Stimulated activated CD8-positive, alpha-beta memory T cell treated with anti-CD3 and anti-CD28 coated beads, Interleukin-12 subunit alpha, Interleukin-12 subunit beta, amount 100 ng/mL, for 1 hour (primary cell): ENCODE measurements at regions not wholly inside any gene's neighbourhood (a gene's known extent, or its start where the extent isn't known, plus 50 kb on each side); places are given as distances from the start of the nearest gene placed in this dataset.
"Not testable (repeated sequence)": the region's sequence is repeated elsewhere in the genome, so short reads cannot be mapped to it uniquely, and the experiment has no call there.

Experiments
- DNase-seq: peaks from one replicate; pipeline ENCODE4 v3.0.0-alpha.2; 2020; ENCODE audit warnings: low read depth

- no peak for DNase-seq
Measured at GRCh38 chr14:49114161-49114893, 471.9 kb downstream of the RPS29 start.

- no peak for DNase-seq
Measured at GRCh38 chr14:49106741-49107667, 479.2 kb downstream of the RPS29 start.

- no peak for DNase-seq
Measured at GRCh38 chr14:49105956-49106355, 480.2 kb downstream of the RPS29 start.

GRCh38 chr14:49105512-49105911 is 480.7 kb downstream of the RPS29 start:
- no peak for DNase-seq

GRCh38 chr14:49092345-49092744 is 493.8 kb downstream of the RPS29 start:
- DNase-seq, result no peak

GRCh38 chr14:49089107-49089506 is 497.1 kb downstream of the RPS29 start:
- no peak for DNase-seq

GRCh38 chr14:49073292-49073691 is 512.9 kb downstream of the RPS29 start:
- DNase-seq, result not testable (repeated sequence)

GRCh38 chr14:49058511-49058910 is 527.7 kb downstream of the RPS29 start:
- no peak for DNase-seq

- no peak for DNase-seq
Measured at GRCh38 chr14:49057838-49058510, 528.2 kb downstream of the RPS29 start.

- no peak for DNase-seq
Measured at GRCh38 chr14:49056021-49056420, 530.2 kb downstream of the RPS29 start.

- no peak for DNase-seq
Measured at GRCh38 chr14:49052521-49052920, 533.7 kb downstream of the RPS29 start.

GRCh38 chr14:49051328-49052060 is 534.7 kb downstream of the RPS29 start:
- DNase-seq, result no peak

GRCh38 chr14:49050822-49051221 is 535.4 kb downstream of the RPS29 start:
- DNase-seq, result no peak

GRCh38 chr14:49049711-49050110 is 536.5 kb downstream of the RPS29 start:
- DNase-seq, result no peak

- DNase-seq, result no peak
Measured at GRCh38 chr14:49044981-49045380, 541.2 kb downstream of the RPS29 start.

- no peak for DNase-seq
Measured at GRCh38 chr14:49036984-49037516, 549.1 kb downstream of the RPS29 start.

GRCh38 chr14:49036266-49036665 is 549.9 kb downstream of the RPS29 start:
- no peak for DNase-seq

- no peak for DNase-seq
Measured at GRCh38 chr14:49033131-49033530, 553.0 kb downstream of the RPS29 start.

- DNase-seq, result not testable (repeated sequence)
Measured at GRCh38 chr14:49031710-49032109, 554.5 kb downstream of the RPS29 start.

GRCh38 chr14:49019467-49020115 is 566.6 kb downstream of the RPS29 start:
- no peak for DNase-seq

GRCh38 chr14:49017447-49017846 is 568.7 kb downstream of the RPS29 start:
- DNase-seq, result no peak
